ENCODE measurements at regions not wholly inside any gene's neighbourhood (a gene's known extent, or its start where the extent isn't known, plus 50 kb on each side); places are given as distances from the start of the nearest gene placed in this dataset.

DNA sequence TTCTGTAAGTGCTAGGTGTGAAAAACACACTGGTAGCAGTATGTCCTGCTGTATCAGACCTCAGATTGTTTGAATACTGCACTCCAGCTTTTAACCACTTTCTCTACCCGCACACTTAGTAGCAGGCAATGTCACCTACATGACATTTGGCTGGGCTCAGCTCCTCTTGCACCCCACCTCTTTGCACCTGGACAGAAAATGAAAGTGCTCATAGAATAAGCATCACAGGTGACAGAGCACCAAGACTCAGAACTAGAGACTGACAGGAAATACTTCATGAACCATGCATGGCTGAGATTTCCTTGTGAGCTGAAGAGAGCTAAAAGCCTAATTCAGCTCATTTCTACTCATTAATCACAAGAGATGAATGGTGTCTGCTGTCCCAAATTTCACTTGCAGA is 1014.2 kb upstream of the CDH8 start:
- TF ChIP-seq, protein P1, sequence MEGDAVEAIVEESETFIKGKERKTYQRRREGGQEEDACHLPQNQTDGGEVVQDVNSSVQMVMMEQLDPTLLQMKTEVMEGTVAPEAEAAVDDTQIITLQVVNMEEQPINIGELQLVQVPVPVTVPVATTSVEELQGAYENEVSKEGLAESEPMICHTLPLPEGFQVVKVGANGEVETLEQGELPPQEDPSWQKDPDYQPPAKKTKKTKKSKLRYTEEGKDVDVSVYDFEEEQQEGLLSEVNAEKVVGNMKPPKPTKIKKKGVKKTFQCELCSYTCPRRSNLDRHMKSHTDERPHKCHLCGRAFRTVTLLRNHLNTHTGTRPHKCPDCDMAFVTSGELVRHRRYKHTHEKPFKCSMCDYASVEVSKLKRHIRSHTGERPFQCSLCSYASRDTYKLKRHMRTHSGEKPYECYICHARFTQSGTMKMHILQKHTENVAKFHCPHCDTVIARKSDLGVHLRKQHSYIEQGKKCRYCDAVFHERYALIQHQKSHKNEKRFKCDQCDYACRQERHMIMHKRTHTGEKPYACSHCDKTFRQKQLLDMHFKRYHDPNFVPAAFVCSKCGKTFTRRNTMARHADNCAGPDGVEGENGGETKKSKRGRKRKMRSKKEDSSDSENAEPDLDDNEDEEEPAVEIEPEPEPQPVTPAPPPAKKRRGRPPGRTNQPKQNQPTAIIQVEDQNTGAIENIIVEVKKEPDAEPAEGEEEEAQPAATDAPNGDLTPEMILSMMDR (IDR thresholded peaks at IDR 0.05; ENCODE audit: poor library complexity): no peak
- TF ChIP-seq EZH2phosphoT487 (IDR thresholded peaks at IDR 0.05; ENCODE audit: low read depth, severe bottlenecking, unreplicated experiment) (no peak), EZH2 (IDR thresholded peaks at IDR 0.05; ENCODE audit: borderline replicate concordance) (no peak)
